Liver (tissue), 3 donors: ENCODE measurements at regions not wholly inside any gene's neighbourhood (a gene's known extent, or its start where the extent isn't known, plus 50 kb on each side); places are given as distances from the start of the nearest gene placed in this dataset.

ENCODE experiments used
- CTCF ChIP-seq: fragments of 150-350 bp; IDR thresholded peaks from 2 replicates; pipeline ENCODE4 v1.5.1; 2017; ENCODE audit warnings: improper control_type of control experiment, low read depth, low read length; ENCODE audit not compliant: missing input control
- FOXA1 ChIP-seq: IDR thresholded peaks from 2 replicates; pipeline ENCODE4 v1.6.1; 2016; ENCODE audit warnings: antibody characterized with exemption
- FOXA2 ChIP-seq: IDR thresholded peaks from 2 replicates; pipeline ENCODE4 v1.6.1; 2016; ENCODE audit warnings: antibody characterized with exemption
- HNF4G ChIP-seq: IDR thresholded peaks from 2 replicates; pipeline ENCODE4 v1.6.1; 2016; ENCODE audit warnings: antibody characterized with exemption
- JUND ChIP-seq, 2 donors: IDR thresholded peaks; 2 replicates each; pipeline ENCODE4 v1.6.1; 2016; ENCODE audit warnings: antibody characterized with exemption in 2 of 2
- REST ChIP-seq: IDR thresholded peaks from 2 replicates; pipeline ENCODE4 v1.6.1; 2016; ENCODE audit warnings: antibody characterized with exemption, mild to moderate bottlenecking
- TAF1 ChIP-seq: conservative IDR thresholded peaks from 2 replicates; pipeline ENCODE4 v1.6.1; 2016; ENCODE audit warnings: antibody characterized with exemption, mild to moderate bottlenecking
- TF ChIP-seq, protein P1 (sequence below): IDR thresholded peaks from 2 replicates; pipeline ENCODE4 v1.6.1; 2016; ENCODE audit warnings: antibody characterized with exemption
- TF ChIP-seq, protein P2 (sequence below): IDR thresholded peaks from 2 replicates; pipeline ENCODE4 v1.6.1; 2016; ENCODE audit warnings: antibody characterized with exemption
- TF ChIP-seq, protein P3 (sequence below): IDR thresholded peaks from 2 replicates; pipeline ENCODE4 v1.6.1; 2016; ENCODE audit warnings: antibody characterized with exemption
- donor health status: healthy.
- donor health status: healthy.

- TF ChIP-seq FOXA1: no peak
- TF ChIP-seq CTCF: no peak
- TF ChIP-seq TAF1: no peak
- TF ChIP-seq, protein P1, sequence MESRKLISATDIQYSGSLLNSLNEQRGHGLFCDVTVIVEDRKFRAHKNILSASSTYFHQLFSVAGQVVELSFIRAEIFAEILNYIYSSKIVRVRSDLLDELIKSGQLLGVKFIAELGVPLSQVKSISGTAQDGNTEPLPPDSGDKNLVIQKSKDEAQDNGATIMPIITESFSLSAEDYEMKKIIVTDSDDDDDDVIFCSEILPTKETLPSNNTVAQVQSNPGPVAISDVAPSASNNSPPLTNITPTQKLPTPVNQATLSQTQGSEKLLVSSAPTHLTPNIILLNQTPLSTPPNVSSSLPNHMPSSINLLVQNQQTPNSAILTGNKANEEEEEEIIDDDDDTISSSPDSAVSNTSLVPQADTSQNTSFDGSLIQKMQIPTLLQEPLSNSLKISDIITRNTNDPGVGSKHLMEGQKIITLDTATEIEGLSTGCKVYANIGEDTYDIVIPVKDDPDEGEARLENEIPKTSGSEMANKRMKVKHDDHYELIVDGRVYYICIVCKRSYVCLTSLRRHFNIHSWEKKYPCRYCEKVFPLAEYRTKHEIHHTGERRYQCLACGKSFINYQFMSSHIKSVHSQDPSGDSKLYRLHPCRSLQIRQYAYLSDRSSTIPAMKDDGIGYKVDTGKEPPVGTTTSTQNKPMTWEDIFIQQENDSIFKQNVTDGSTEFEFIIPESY: no peak
- no peak for TF ChIP-seq REST
- TF ChIP-seq, protein P2, sequence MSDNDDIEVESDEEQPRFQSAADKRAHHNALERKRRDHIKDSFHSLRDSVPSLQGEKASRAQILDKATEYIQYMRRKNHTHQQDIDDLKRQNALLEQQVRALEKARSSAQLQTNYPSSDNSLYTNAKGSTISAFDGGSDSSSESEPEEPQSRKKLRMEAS: no peak
- no peak for TF ChIP-seq FOXA2
- no peak for TF ChIP-seq HNF4G
- TF ChIP-seq JUND (IDR thresholded peaks at IDR 0.05): no peak
- TF ChIP-seq, protein P3, sequence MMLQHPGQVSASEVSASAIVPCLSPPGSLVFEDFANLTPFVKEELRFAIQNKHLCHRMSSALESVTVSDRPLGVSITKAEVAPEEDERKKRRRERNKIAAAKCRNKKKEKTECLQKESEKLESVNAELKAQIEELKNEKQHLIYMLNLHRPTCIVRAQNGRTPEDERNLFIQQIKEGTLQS: no peak
These were observed 80.0 kb downstream of the PCTP start for GRCh38 chr17:55830699-55831471.
